HG02623 (cell line): ENCODE measurements at regions not wholly inside any gene's neighbourhood (a gene's known extent, or its start where the extent isn't known, plus 50 kb on each side); places are given as distances from the start of the nearest gene placed in this dataset.
"Not testable (repeated sequence)": the region's sequence is repeated elsewhere in the genome, so short reads cannot be mapped to it uniquely, and the experiment has no call there.

Experiments
- ATAC-seq: cut with Tn5 transposase; IDR thresholded peaks from one replicate; pipeline ENCODE4 v1.9.1; 2021; ENCODE audit warnings: moderate library complexity; ENCODE audit not compliant: unreplicated experiment

DNA sequence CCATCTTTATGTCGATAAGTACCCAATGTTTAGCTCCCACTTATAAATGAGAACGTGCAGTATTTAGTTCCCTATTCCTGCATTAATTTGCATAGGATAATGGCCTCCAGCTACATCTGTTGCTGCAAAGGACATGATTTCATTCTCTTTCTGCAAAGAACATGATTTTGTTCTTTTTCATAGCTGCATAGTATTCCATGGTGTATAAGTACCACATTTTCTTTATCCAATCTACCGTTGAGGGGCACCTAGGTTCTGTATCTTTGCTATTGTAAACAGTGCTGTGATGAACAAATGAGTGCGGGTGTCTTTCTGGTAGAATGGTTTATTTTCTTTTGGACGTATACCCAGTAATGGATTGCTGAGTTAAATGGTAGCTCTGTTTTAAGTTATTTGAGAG lies 63.0 kb downstream of the HLX start:
- no peak for ATAC-seq

DNA sequence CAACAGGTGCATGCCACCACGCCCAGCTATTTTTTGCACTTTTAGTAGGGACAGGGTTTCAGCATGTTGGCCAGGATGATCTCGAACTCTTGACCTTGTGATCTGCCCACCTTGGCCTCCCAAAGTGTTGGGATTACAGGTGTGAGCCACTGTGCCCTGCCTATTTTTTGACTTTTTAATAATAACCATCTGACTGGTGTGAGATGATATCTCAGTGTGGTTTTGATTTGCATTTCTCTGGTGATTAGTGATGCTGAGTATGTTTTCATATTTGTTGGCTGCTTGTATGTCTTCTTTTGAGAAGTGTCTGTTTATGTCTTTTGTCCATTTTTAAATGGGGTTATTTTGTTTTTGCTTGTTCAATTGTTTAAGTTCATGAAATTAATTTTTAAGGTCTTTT lies 63.7 kb downstream of the HLX start:
- not testable (repeated sequence) for ATAC-seq

DNA sequence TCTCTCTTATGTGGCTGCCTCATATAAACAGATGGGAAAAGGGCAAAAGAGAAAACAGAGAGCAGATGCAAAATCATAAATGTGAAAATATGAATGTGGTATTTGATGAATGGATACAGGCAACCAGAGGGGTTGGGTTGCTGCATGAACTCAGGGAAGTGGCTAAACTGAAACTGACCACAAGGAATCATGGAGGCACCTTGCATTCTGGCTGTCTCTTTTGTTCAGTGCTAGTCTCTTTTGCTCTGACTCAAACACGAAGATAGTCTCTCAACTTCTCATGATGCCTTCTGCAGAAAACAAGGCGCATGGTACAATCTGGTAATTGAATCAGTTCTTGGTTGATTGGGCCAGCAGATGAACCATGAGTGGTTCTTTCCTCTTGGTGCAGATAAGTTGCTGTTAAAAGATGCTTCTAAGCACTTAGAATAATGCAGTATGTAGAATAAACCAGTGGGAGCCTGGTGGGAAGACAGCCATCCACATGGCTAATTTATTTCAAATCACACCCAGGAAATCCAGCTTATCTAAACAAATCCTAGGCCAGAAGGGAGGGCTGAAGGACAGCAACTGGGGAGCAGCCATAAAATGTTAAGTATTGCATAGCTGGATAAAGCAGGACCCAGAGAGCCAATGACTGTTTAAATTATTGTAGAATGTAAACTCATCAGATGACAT lies 64.2 kb downstream of the HLX start:
- ATAC-seq = no peak

DNA sequence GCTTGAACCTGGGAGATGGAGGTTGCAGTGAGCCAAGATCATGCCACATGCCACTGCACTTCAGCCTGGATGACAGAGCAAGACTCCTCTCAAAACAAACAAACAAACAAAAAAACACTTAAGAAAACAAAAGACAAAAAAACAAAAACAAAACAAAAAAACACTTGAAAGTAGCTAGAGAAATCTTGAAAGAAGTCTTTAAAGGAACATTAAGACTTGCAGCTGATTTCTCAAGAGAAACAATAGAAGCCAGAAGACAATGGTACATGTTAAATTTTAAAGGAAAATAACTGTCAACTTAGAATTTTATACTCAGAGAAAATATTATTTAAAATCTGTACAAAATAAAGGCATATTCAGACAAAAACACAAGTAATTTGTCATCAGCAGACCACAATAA lies 71.3 kb downstream of the HLX start:
- no peak for ATAC-seq

DNA sequence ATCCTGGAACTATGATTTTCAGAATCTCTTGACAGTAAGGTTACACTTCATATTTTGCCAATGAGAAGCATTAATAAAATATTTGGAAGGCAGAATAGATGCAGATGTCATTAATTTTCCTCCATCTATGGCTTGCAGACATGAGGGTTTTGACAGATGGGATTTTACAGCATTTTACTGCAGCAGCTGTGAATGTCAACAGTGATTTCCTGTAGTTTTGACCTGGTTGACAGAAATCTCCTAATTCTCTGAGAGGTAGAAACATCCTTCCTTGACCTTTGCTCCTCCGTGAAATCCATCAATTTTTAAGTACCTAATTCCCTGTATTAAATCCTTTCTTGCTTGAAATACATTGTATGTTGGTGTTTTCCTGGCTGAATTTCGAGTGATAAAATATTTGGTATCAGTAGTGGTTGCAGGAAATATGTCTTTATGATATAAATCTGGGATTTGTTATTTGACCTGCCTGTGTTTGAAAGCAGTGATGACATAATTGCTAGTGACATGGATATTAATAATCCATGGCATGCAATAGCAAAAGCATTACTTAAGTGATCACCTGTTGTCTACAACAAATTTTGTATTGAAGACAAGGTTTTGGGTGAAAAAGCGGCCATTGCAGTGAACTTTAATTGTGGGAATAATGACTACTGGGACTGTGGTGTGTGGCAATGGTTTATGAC lies 73.9 kb downstream of the HLX start:
- ATAC-seq = no peak

DNA sequence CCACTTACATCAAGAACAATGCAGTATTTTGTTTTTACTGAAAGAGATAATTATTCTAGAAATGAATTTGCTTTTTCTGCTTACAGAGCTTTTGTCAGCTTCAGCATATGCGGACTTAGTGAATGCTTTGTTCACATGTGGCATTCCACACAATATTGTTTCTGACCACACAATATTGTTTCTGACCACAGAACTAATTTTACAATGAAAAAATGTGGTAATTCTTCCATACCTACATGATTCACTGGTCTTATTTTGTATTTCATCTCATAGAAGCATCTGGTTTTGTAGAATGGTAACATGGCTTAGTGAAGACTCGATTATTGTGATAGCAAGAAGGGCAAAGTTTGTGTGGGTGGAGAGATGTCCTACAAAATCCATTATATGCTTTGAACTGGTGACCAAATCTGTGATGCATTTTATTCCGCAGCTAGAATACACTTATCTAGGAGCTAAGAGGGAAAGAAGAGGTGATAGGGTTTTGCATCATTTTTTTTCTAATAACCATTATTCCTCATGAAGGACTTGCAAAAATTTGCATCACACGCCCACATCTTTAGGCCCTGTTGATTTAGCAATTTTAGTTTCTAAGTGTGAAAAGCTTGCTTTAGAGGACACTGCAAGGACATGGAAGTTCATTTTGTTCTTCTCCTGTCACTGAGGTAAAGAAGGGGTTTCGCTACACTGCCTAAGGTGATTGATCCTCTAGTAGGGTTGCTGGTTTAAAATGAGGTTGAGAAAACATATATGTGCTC lies 75.3 kb downstream of the HLX start:
- ATAC-seq = no peak

DNA sequence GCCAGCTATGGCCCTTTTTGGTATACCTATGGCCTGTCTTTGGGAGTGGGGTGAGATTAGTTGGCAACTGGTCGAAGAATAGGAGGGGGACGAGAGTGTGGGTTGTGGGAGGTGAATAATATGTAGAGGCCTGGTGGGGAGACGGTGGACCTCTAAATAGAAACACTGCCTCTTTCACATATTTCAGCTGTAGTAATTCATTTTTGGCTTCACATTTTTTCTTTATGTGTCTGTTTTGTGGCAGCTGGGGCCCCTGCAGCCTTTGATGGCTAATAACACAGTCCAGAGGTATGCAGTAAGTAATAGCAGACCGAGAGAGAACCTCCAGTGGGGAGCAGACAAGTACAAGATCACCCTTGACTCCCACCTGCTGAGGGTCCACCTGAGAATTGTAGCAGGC lies 75.9 kb downstream of the HLX start:
- no peak for ATAC-seq

DNA sequence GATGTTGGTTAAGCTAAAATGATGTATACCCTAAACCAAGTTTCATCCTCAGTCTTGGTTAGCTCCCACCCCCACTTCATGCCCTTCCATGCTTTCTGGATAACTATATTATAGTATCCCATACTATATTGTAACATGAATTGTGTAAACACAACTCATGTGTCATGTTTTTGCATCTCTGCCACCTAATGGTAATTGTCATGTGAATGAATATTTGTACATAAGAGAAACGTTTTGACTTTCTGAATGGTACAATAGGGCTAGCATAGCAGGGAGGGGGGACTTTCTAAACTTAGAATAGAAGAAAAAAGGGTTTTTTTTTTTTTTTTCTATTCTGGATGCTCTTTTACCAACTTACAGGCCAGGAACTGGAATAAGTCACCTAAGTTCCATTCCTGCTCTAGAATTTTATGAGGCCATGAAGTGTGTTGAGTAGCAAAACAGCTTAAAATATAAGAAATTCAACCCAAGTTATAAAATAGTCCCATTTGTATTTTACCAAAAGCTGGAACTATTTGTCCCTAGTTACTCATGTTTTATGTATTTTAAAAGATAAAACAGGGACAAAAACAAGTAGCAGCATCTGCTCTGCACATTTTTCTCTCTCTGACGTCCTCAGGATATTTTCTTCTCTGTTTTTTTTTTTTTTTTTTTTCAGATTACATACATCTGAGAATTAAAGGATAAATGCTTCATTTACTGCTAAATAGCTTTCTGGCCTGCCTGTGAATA lies 77.4 kb downstream of the HLX start:
- ATAC-seq = no peak

DNA sequence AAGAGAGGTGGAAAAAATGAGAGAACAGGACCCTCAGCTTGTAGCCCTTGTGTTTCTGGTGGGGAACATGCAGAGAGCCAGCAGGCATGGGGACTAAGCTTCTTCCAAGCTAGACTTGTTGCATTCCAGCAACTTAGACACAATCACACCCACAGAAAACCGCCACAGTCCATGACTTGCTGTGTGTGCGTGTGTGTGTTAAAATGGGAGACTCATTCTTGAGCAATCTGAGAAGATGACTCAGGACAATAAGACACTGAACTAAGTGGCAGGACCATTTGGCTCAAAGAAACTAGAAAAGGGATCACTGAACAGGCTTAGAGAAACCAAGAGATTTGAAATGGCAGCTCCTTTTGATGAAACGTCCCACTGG lies 78.0 kb downstream of the HLX start:
- no peak for ATAC-seq

DNA sequence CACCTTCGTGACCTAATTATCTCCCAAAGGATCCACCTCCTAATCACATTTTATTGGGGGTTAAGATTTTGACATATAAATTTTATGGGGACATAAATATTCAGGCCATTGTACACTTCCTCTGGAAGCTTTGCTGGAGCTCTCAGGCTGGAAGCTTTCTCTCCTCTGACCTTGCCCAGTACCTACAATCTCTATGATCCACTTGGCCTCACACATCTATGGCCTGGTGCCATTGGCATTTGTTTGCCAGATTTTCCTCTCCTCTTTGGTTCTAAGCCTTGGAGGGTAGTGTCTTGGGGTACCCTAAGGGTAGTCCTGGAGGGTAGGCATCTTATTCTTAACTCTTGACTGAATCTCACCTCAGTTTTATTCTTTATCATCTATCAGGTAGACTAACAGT lies 79.0 kb downstream of the HLX start:
- no peak for ATAC-seq

DNA sequence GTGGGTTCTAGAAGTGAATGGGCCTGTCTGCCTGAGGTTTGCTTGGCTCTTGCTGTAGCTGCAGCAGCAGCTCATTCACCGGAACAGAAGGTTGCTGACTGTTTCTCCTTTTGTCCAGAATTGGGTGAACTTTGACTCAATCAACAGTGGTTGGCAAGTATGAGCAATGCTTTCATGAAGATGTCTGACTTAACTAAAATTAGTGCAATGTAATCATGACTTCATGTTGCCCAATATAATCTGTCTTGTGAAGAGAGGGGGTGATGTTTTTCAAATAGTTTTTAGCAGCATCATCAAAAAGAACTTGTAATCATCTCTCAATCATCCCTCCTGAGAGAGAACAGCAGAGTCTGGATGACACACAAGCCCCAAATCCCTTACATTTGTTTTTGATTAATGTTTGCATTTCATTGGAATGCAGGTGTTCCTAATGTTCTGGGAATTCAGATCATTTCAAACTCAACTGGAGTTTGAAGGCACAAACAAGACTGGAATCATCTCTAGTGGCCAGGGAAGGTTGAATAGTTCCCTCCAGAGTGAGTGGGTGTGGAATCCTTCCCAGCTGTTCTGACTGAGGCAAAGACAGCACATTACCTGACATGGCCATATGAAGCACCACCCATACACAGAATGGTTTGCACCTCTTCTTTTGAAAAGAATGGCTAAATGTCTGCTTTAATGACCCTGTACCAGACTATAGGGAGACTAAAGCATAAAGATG lies 82.9 kb downstream of the HLX start:
- ATAC-seq = no peak

DNA sequence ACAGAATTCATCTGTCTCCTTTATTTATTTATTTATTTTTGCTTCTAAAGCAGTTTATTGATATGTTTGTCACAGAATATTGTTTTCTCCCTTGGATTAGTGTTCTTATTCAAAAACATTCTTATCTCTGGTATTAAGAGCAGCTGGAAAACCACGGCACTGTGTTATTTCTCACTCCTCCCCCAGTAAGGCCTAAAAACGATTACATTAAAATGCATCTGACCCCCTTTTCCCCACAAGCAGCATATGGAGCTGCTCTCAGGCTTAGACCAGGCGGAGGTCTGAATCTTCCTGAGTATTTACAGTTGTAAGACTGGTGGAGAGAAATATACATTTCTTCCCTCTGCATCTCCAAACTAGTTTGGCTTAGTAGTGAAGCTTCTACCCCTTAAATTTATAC lies 86.8 kb downstream of the HLX start:
- ATAC-seq = no peak

DNA sequence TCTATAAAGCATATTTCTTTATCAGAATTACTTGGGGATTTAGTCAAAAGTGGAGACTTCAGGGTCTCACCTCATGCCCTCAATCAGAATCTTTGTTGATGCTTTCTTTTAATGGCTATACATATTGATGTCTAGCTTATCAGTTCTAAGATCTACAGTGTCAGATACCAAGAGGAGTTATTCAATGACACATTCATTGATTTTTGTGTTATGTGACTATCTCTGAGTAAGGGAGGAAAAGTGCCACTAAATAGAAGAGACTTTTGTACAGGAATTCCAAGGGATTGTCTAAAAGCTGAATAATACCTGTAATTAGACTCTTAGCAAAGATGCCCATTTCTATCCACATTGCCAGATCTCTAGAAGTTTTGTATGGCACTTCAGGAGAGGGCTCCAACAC lies 87.2 kb downstream of the HLX start:
- no peak for ATAC-seq

DNA sequence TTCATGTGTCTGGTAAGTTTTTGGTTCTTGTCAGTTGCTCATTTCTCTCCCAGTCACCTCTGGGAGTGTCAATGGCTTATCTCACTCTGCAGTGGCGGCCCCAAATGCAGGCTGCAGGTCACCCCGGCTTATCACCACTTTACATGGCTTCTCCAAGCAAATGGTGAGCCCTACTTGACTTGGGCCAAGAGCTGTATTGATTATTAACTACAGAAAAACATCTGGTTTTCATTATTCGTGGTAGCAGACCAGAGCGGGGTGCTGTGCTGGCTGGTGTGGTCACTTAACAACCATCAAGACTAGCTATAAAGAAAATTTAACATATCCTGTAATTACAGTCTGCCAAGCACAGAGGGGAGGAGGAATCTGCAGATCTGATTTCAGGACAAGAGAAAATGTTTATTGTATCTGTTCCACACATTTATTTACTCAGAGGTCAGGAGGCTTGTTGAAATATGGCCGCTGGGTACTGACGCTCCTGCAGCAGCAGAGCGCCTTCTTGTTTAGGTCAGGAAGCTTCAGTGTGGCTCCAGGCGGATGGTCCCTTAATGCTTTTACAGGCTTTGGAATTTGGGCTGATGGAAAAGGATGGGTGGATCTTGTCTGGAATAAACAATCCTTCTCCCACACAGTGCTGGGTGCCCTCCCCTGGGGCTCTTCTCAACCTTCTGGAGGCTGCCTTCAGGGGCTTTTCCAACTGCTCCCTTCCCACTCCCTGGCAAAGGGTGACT lies 87.8 kb downstream of the HLX start:
- ATAC-seq = no peak

DNA sequence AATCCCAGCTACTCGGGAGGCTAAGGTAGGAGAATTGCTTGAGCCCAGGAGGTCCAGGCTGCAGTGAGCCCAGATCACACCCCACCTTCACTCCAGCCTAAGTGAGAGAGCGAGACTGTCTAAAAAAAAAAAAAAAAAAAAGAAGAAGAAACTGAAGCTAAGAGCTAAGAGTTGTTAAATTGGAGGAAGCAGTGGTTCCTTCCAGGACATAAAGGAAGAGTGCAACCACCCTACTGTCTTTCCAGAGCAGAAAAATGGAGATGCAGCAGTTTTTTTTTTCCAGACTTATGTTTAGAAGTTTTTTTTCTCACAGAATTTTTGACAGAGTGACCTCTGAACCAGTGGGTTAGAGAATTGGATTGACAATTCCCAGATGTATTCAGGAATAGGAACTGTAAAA lies 88.7 kb downstream of the HLX start:
- no peak for ATAC-seq

DNA sequence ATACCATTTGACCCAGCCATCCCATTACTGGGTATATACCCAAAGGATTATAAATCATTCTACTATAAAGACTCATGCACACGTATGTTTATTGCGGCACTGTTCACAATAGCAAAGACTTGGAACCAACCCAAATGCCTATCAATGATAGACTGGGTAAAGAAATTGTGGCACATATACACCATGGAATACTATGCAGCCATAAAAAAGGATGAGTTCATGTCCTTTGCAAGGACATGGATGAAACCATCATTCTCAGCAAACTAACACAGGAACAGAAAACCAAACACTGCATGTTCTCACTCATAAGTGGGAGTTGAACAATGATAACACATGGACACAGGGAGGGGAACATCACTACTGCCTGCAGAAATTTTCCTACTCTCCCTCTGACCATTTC lies 90.0 kb downstream of the HLX start:
- ATAC-seq = not testable (repeated sequence)

DNA sequence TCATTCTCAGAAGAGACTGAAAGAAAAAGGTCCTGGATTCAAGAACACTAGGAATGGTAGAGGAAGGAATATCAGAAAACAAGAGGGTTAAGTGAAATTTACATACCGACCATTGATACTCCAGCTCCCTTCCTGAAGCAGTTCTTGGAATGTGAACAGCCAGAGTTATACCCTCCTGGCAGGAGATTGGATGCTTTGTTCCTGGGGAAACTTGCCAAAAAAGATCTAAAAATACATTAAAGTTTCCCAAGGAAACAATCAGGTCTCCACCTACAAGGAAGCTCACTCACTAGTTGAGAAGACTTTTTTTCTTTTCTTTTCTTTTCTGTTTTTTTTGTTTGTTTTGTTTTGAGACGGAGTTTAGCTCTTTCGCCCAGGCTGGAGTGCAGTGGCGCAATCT lies 91.1 kb downstream of the HLX start:
- ATAC-seq = no peak

DNA sequence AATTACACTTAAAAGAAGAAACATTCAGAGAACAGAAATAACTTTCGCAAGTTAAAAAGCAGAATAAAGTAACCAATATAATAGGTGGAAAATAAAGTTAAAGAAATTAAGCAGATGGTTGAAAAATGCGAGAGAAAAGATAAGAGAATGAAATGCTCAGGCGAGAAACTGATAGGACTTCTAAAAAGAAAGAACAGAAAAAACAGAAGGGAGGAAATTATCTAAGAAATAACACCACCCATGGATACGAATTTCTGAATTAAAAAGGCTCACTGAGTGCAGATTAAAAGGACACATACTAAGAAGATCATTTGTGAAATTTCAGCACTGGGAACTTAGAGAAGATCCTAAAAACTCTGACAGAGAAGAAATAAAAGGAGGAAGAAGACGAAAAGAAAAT lies 92.0 kb downstream of the HLX start:
- no peak for ATAC-seq

DNA sequence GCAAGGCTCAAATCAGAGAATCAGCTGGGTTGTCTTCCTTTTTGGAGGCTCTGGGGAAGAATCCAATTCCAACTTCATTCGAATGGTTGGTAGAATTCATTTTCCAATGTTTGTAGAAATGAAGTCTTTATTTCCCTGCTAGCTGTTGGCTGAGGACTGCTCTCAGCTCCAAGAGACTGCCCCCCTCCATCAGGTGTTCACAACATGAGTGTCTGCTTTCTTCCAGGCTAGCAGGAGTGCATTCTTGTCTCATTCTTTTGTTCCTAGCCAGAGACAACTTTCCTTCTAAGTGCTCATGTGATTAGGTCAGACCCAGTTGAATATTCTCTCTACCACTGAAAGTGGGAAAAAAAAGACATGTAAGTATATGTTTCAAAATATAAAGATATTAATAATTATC lies 95.2 kb downstream of the HLX start:
- ATAC-seq = no peak

DNA sequence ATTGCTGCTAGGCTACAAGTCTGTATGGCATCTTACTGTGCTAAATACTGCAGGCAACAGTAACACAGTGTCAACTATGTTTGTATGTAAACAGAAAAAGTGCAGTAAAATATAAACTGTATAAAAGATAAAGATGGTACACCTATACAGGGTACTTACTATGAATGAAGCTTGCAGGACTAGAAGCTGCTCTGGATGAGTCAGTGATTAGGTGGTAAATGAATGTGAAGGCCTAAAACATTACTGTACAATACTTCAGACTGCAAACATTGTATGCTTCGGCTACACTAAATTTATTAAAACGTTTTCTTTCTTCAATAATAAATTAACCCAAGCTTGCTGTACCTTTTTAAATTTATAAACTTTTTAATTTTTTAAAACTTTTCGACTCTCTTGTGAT lies 97.1 kb downstream of the HLX start:
- ATAC-seq = no peak
